HepG2 (cell line): ENCODE measurements at regions not wholly inside any gene's neighbourhood (a gene's known extent, or its start where the extent isn't known, plus 50 kb on each side); places are given as distances from the start of the nearest gene placed in this dataset.
"Not testable (repeated sequence)": the region's sequence is repeated elsewhere in the genome, so short reads cannot be mapped to it uniquely, and the experiment has no call there.

Source experiments
- ATAC-seq: fragments of 200-7000 bp; cut with Tn5 transposase; 3 replicates; pipeline ENCODE4 v1.9.1; 2020; ENCODE audit warnings: mild to moderate bottlenecking, moderate library complexity
- BruUV-seq: library from RNA; stranded (reverse); fragments of 400-500 nt; replicated peaks from 2 replicates; lab custom pipeline; 2021; lab: Mats Ljungman, UMichigan
- CTCF ChIA-PET: fragments of 300-600 bp; formaldehyde crosslinking; extraction: SDS; loops from one replicate; lab custom pipeline; 2021; ENCODE audit warnings: low total read pairs, inconsistent platforms, low intra/inter-chr PET ratio; lab: Yijun Ruan, JAX
- POLR2A ChIA-PET: fragments of 350-600 bp; sonication (Branson Sonifier 250); formaldehyde crosslinking; loops from one replicate; lab custom pipeline; 2020; ENCODE audit warnings: antibody characterized with exemption, inconsistent platforms; lab: Yijun Ruan, JAX
- DNase-seq: peaks from one replicate; pipeline ENCODE4 v3.0.0-alpha.2; 2015; ENCODE audit warnings: low spot score
- FAIRE-seq: peaks from 3 replicates; lab custom pipeline; 2011; peaks lifted over from hg19 to GRCh38; lab: Jason Lieb, UNC
- H2AFZ ChIP-seq: one replicate; pipeline ENCODE4 v1.6.1; 2011; ENCODE audit warnings: low read length, inconsistent platforms
- H3K27ac ChIP-seq: fragments of 300-600 bp; 3 replicates; pipeline ENCODE4 v1.8.0; 2011; ENCODE audit warnings: mixed run types, mild to moderate bottlenecking, mixed read lengths, low read length, inconsistent platforms; ENCODE audit not compliant: insufficient read depth; ENCODE audit errors: extremely low read length
- H3K27me3 ChIP-seq, 2 experiments: fragments of 200-600 bp in 1 of 2; 2 replicates in 1 of 2; 3 replicates in 1 of 2; pipeline versions ENCODE4 v1.6.0 to v1.8.0; 2011; ENCODE audit warnings: low read length in 2 of 2, mild to moderate bottlenecking in 2 of 2, moderate library complexity in 2 of 2, inconsistent platforms in 1 of 2; ENCODE audit not compliant: insufficient read depth in 2 of 2, control insufficient read depth in 1 of 2
- H3K36me3 ChIP-seq, 2 experiments: fragments of 200-600 bp in 1 of 2; replicated peaks in 1 of 2; 2 replicates in 1 of 2; 3 replicates in 1 of 2; pipeline versions ENCODE4 v1.5.1 to v1.8.0; 2011; ENCODE audit warnings: low read length in 2 of 2, inconsistent platforms in 1 of 2; ENCODE audit not compliant: insufficient read depth in 2 of 2, control insufficient read depth in 1 of 2
- H3K4me1 ChIP-seq: 2 replicates; pipeline ENCODE4 v1.5.1; 2012; ENCODE audit warnings: low read length, inconsistent platforms; ENCODE audit not compliant: insufficient read depth
- H3K4me2 ChIP-seq: 2 replicates; pipeline ENCODE4 v1.6.0; 2011; ENCODE audit warnings: low read depth, low read length, inconsistent platforms
- H3K4me3 ChIP-seq, 3 experiments: fragments of 200-600 bp in 1 of 3; sonication (generic), shearing (Covaris generic) in 1 of 3; replicated peaks in 1 of 3; 2 replicates each; pipeline ENCODE4 v1.5.1; 2011 to 2016; ENCODE audit warnings: low read length in 3 of 3, inconsistent platforms in 2 of 3, low read depth in 2 of 3, mild to moderate bottlenecking in 2 of 3, control low read depth in 1 of 3, mixed read lengths in 1 of 3; ENCODE audit not compliant: insufficient read depth in 1 of 3
- H3K79me2 ChIP-seq: one replicate; pipeline ENCODE4 v1.6.1; 2011; ENCODE audit warnings: low read length, inconsistent platforms; ENCODE audit not compliant: insufficient read depth
- H3K9ac ChIP-seq: 2 replicates; pipeline ENCODE4 v1.6.0; 2011; ENCODE audit warnings: mild to moderate bottlenecking, low read depth, low read length, inconsistent platforms; ENCODE audit not compliant: insufficient read depth
- H3K9me3 ChIP-seq: 2 replicates; pipeline ENCODE4 v1.5.1; 2012; ENCODE audit warnings: mild to moderate bottlenecking, low read length
- H4K20me1 ChIP-seq: 2 replicates; pipeline ENCODE4 v1.6.0; 2011; ENCODE audit warnings: inconsistent platforms, mild to moderate bottlenecking, low read length, moderate library complexity; ENCODE audit not compliant: insufficient read depth
- WGBS: methylation state at CpG from one replicate; pipeline ENCODE4 v1.1.6; 2017; ENCODE audit warnings: low lambda C conversion rate; 5-methylcytosine and 5-hydroxymethylcytosine counted together
- in situ Hi-C: cut with HindIII; loops from 2 replicates; pipeline ENCODE4 v1.10.0; 2017; ENCODE audit warnings: low pct_unique_long_range_greater_than_20kb; ENCODE audit not compliant: extremely low pct_ligation_motif_present
- intact Hi-C: fragments of 100-400 bp; cut with micrococcal nuclease; formaldehyde crosslinking; loops from one replicate; pipeline ENCODE4 v1.10.0; 2022; ENCODE audit not compliant: unreplicated experiment

GRCh38 chr15:22158243-22158642 is 77.9 kb downstream of the OR4M2 start:
- intact Hi-C loops, H3K79me2 ChIP-seq, FAIRE-seq, POLR2A ChIA-PET, H3K36me3 ChIP-seq, H3K4me1 ChIP-seq, in situ Hi-C loops, BruUV-seq, H4K20me1 ChIP-seq, H3K4me2 ChIP-seq, H3K9ac ChIP-seq, H3K9me3 ChIP-seq, H2AFZ ChIP-seq, H3K4me3 ChIP-seq, DNase-seq, H3K27me3 ChIP-seq, ATAC-seq, H3K27ac ChIP-seq, CTCF ChIA-PET: not testable (repeated sequence)
- no CpG with 5 or more reads among the region's 6 CpGs for WGBS

GRCh38 chr15:22160283-22160682 is 80.0 kb downstream of the OR4M2 start:
- H3K27ac ChIP-seq, H3K4me2 ChIP-seq, ATAC-seq, H3K9me3 ChIP-seq, H3K79me2 ChIP-seq, CTCF ChIA-PET, H3K4me1 ChIP-seq, FAIRE-seq, in situ Hi-C loops, H2AFZ ChIP-seq, H3K36me3 ChIP-seq, BruUV-seq, H3K4me3 ChIP-seq, DNase-seq, intact Hi-C loops, H3K9ac ChIP-seq, H3K27me3 ChIP-seq, POLR2A ChIA-PET, H4K20me1 ChIP-seq: not testable (repeated sequence)
- WGBS, result no CpG with 5 or more reads among the region's 8 CpGs

GRCh38 chr15:22160741-22161140 is 80.4 kb downstream of the OR4M2 start:
- H4K20me1 ChIP-seq, H3K36me3 ChIP-seq, H2AFZ ChIP-seq, POLR2A ChIA-PET, in situ Hi-C loops, H3K27ac ChIP-seq, intact Hi-C loops, BruUV-seq, H3K4me3 ChIP-seq, H3K4me2 ChIP-seq, FAIRE-seq, DNase-seq, H3K27me3 ChIP-seq, H3K79me2 ChIP-seq, H3K4me1 ChIP-seq, H3K9ac ChIP-seq, ATAC-seq, H3K9me3 ChIP-seq, CTCF ChIA-PET: not testable (repeated sequence)
- no CpG with 5 or more reads among the region's 2 CpGs for WGBS

- H3K4me1 ChIP-seq, H2AFZ ChIP-seq, BruUV-seq, H3K4me2 ChIP-seq, POLR2A ChIA-PET, H3K9me3 ChIP-seq, H4K20me1 ChIP-seq, intact Hi-C loops, H3K27ac ChIP-seq, CTCF ChIA-PET, H3K36me3 ChIP-seq, H3K79me2 ChIP-seq, H3K27me3 ChIP-seq, H3K9ac ChIP-seq, in situ Hi-C loops, ATAC-seq, H3K4me3 ChIP-seq, FAIRE-seq, DNase-seq: not testable (repeated sequence)
- no CpG with 5 or more reads among the region's 4 CpGs for WGBS
Observed at GRCh38 chr15:22161398-22161797, 81.1 kb downstream of the OR4M2 start.
